ENCODE measurements at regions not wholly inside any gene's neighbourhood (a gene's known extent, or its start where the extent isn't known, plus 50 kb on each side); places are given as distances from the start of the nearest gene placed in this dataset.

GRCh38 chr10:10849306-10849705, 168.4 kb upstream of the CELF2 start:
- Histone ChIP-seq H3K27me3 (ENCODE audit: control insufficient read depth, insufficient read depth, low read length) (no peaks in the 10 kb centered on the region), H3K36me3 (ENCODE audit: control insufficient read depth, insufficient read depth, low read length) (no peaks in the 10 kb centered on the region), H3K4me3 (ENCODE audit: low read depth, low read length) (no peak overlapping the region)
- TF ChIP-seq, protein P1, sequence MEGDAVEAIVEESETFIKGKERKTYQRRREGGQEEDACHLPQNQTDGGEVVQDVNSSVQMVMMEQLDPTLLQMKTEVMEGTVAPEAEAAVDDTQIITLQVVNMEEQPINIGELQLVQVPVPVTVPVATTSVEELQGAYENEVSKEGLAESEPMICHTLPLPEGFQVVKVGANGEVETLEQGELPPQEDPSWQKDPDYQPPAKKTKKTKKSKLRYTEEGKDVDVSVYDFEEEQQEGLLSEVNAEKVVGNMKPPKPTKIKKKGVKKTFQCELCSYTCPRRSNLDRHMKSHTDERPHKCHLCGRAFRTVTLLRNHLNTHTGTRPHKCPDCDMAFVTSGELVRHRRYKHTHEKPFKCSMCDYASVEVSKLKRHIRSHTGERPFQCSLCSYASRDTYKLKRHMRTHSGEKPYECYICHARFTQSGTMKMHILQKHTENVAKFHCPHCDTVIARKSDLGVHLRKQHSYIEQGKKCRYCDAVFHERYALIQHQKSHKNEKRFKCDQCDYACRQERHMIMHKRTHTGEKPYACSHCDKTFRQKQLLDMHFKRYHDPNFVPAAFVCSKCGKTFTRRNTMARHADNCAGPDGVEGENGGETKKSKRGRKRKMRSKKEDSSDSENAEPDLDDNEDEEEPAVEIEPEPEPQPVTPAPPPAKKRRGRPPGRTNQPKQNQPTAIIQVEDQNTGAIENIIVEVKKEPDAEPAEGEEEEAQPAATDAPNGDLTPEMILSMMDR (IDR thresholded peaks at IDR 0.05; ENCODE audit: insufficient read depth, low read length, poor library complexity, severe bottlenecking): no peak
- no peak for DNase-seq (ENCODE audit: low read depth)

DNA sequence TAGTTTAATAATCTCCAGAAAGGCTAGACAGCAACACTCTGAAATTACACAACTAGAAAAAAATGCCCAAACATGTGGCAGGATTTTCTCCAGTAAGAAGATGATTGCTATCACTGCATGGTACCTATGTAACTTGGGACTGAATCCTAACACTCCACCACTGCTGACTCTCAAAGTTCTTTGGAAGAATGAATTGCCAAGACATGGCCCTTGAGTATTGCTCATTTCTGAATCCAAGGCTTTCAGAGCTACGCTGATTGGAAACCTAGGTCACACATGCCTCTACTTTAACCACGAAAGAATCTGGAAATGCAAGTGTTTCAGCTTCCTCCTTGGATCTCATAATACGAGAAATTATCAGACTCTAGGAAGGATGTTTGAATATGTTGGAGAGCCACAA, 167.5 kb upstream of the CELF2 start:
- TF ChIP-seq, protein P1 (IDR thresholded peaks at IDR 0.05; ENCODE audit: insufficient read depth, low read length, poor library complexity, severe bottlenecking): no peak
- DNase-seq (ENCODE audit: low read depth): no peak
- H3K4me3 ChIP-seq (ENCODE audit: low read depth, low read length): no peak overlapping the region

DNA sequence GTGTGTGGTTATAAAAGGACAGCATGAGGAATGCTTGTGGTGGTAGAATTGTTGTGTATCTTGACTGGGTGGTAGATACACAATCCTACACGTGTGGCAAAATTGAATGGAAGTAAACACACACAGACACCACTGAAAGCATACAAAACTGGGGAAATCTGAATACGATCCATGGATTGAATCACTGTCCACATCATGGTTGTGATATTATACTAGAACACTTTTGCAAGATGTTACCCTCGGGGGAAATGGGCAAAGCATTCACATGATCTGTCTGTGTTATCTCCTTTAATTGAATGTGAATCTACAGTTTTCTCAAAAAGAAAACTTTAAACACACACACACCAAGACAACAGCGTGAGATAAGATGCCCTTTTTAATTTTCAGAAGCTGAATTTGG, 165.2 kb upstream of the CELF2 start:
- Histone ChIP-seq H3K27me3 (ENCODE audit: control insufficient read depth, insufficient read depth, low read length) (no peaks in the 10 kb centered on the region), H3K36me3 (ENCODE audit: control insufficient read depth, insufficient read depth, low read length) (no peaks in the 10 kb centered on the region), H3K4me3 (ENCODE audit: low read depth, low read length) (no peak overlapping the region)
- TF ChIP-seq, protein P1 (IDR thresholded peaks at IDR 0.05; ENCODE audit: insufficient read depth, low read length, poor library complexity, severe bottlenecking): no peak
- no peak for DNase-seq (ENCODE audit: low read depth)

More for the DNA sequence above, 167.5 kb upstream of the CELF2 start:
- Histone ChIP-seq H3K36me3 (ENCODE audit: control insufficient read depth, insufficient read depth, low read length) (no peaks in the 10 kb centered on the region), H3K27me3 (ENCODE audit: control insufficient read depth, insufficient read depth, low read length) (no peaks in the 10 kb centered on the region)

GRCh38 chr10:10853954-10854353, 163.7 kb upstream of the CELF2 start:
- H3K27me3 ChIP-seq (ENCODE audit: control insufficient read depth, insufficient read depth, low read length): no peaks in the 10 kb centered on the region
- TF ChIP-seq, protein P1 (IDR thresholded peaks at IDR 0.05; ENCODE audit: insufficient read depth, low read length, poor library complexity, severe bottlenecking): no peak
- DNase-seq (ENCODE audit: low read depth): no peak
- no peak overlapping the region for H3K4me3 ChIP-seq (ENCODE audit: low read depth, low read length)
- no peaks in the 10 kb centered on the region for H3K36me3 ChIP-seq (ENCODE audit: control insufficient read depth, insufficient read depth, low read length)

DNA sequence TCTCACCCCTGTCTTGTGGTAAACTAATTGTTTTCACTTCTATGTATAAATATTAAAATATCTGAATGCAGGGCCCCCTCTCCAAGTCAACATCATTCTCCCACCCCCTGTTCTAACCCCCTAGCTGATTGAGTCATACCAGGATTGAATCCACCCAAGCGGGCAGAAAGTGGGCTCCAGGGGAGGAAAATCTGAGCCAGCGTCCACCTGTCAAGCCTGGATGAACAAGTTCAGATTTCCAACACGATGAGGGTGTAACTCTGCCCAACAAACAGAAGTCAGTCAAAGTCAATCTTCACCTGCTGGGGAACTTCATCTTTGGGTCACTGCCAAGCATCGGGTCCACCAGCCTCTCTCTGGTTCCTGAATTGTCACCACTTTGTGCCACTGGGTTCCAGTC, 162.9 kb upstream of the CELF2 start:
- TF ChIP-seq, protein P1 (IDR thresholded peaks at IDR 0.05; ENCODE audit: insufficient read depth, low read length, poor library complexity, severe bottlenecking): no peak
- no peak for DNase-seq (ENCODE audit: low read depth)

DNA sequence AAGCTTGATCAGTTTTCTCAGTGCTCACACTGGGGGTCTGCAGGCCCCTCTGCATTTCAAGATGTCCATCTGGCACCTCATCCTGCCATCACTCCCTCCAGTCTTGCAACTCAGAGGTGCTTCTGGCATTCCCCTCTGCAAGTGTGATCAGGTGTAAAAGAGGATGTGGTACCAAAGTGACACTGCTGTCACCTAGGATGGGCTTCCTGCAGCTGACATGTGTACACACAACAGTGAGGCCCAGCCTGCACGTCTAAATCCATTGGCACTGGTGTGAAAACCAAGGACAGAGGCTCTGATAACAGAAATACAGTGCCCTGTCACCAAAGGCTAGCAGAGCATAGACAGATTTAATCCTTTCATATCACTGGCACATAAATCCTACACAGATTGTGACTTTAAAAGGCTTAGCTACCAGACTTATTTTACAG, 162.5 kb upstream of the CELF2 start:
- no peak for DNase-seq (ENCODE audit: low read depth)
- Histone ChIP-seq H3K27me3 (ENCODE audit: control insufficient read depth, insufficient read depth, low read length) (no peaks in the 10 kb centered on the region), H3K4me3 (ENCODE audit: low read depth, low read length) (no peak overlapping the region), H3K36me3 (ENCODE audit: control insufficient read depth, insufficient read depth, low read length) (no peaks in the 10 kb centered on the region)
- TF ChIP-seq, protein P1 (IDR thresholded peaks at IDR 0.05; ENCODE audit: insufficient read depth, low read length, poor library complexity, severe bottlenecking): no peak

More for the DNA sequence above, 162.9 kb upstream of the CELF2 start:
- Histone ChIP-seq H3K4me3 (ENCODE audit: low read depth, low read length) (no peak overlapping the region), H3K27me3 (ENCODE audit: control insufficient read depth, insufficient read depth, low read length) (no peaks in the 10 kb centered on the region), H3K36me3 (ENCODE audit: control insufficient read depth, insufficient read depth, low read length) (no peaks in the 10 kb centered on the region)

Measured in kidney epithelial cell (primary cell).